Suprapubic skin (tissue), 4 donors: ENCODE measurements at regions not wholly inside any gene's neighbourhood (a gene's known extent, or its start where the extent isn't known, plus 50 kb on each side); places are given as distances from the start of the nearest gene placed in this dataset.

Source experiments
- CTCF ChIP-seq, 2 donors: fragments of 200-600 bp in 1 of 2; fragments of 450-650 bp in 1 of 2; sonication (generic) in 1 of 2; IDR thresholded peaks; one replicate each; pipeline ENCODE4 v1.5.1; 2016 to 2019; ENCODE audit warnings: antibody characterized with exemption in 2 of 2, mild to moderate bottlenecking in 1 of 2, moderate library complexity in 1 of 2
- POLR2A ChIP-seq, 2 donors: fragments of 450-650 bp; IDR thresholded peaks; one replicate each; pipeline ENCODE4 v1.6.1; 2017; ENCODE audit warnings: antibody characterized with exemption in 2 of 2, mild to moderate bottlenecking in 2 of 2, moderate library complexity in 2 of 2
- POLR2AphosphoS5 ChIP-seq, 3 donors: sonication (generic); formaldehyde crosslinking; IDR thresholded peaks; one replicate each; pipeline ENCODE4 v1.6.1; 2017; ENCODE audit warnings: antibody characterized with exemption in 3 of 3

- TF ChIP-seq CTCF (IDR thresholded peaks at IDR 0.05) (no peak), POLR2A (IDR thresholded peaks at IDR 0.05) (no peak), POLR2AphosphoS5 (IDR thresholded peaks at IDR 0.05) (no peak)
These were observed 128.8 kb downstream of the PAPOLA start for GRCh38 chr14:96631030-96631429.
